Calu3 (cell line): ENCODE measurements at regions not wholly inside any gene's neighbourhood (a gene's known extent, or its start where the extent isn't known, plus 50 kb on each side); places are given as distances from the start of the nearest gene placed in this dataset.

ENCODE experiments used
- BruUV-seq: library from RNA; stranded (reverse); fragments of 400-500 nt; replicated peaks from 2 replicates; lab custom pipeline; 2021; lab: Mats Ljungman, UMichigan
- CTCF ChIA-PET: fragments of 300-600 bp; sonication (Branson Sonifier 250); formaldehyde crosslinking; loops from one replicate; lab custom pipeline; 2022; ENCODE audit warnings: antibody characterized with exemption; lab: Charles Lee
- DNase-seq: peaks from one replicate; pipeline ENCODE4 v3.0.0; 2022
- H3K27ac Mint-ChIP-seq: one replicate; pipeline ENCODE4 v1.8.0; 2022; ENCODE audit warnings: mixed read lengths; ENCODE audit not compliant: unreplicated experiment
- H3K27me3 Mint-ChIP-seq: one replicate; pipeline ENCODE4 v1.8.0; 2022; ENCODE audit warnings: mixed read lengths; ENCODE audit not compliant: unreplicated experiment
- H3K36me3 Mint-ChIP-seq: one replicate; pipeline ENCODE4 v1.8.0; 2022; ENCODE audit warnings: mild to moderate bottlenecking, moderate library complexity, mixed read lengths; ENCODE audit not compliant: insufficient read depth, unreplicated experiment
- H3K4me1 Mint-ChIP-seq: one replicate; pipeline ENCODE4 v1.8.0; 2022; ENCODE audit warnings: mild to moderate bottlenecking, low read depth, mixed read lengths; ENCODE audit not compliant: unreplicated experiment
- H3K4me3 Mint-ChIP-seq: one replicate; pipeline ENCODE4 v1.8.0; 2022; ENCODE audit warnings: mild to moderate bottlenecking, low read depth, moderate library complexity, mixed read lengths; ENCODE audit not compliant: unreplicated experiment
- H3K9me3 Mint-ChIP-seq: one replicate; pipeline ENCODE4 v1.8.0; 2022; ENCODE audit warnings: low read depth, mixed read lengths; ENCODE audit not compliant: unreplicated experiment
- intact Hi-C: fragments of 100-400 bp; cut with micrococcal nuclease; formaldehyde crosslinking; loops from one replicate; pipeline ENCODE4 v1.10.0; 2022; ENCODE audit not compliant: unreplicated experiment
- TF ChIP-seq, protein P1 (sequence below): fragments of 200-600 bp; IDR thresholded peaks from one replicate; pipeline ENCODE4 v1.8.0; 2022; ENCODE audit warnings: antibody characterized with exemption; ENCODE audit not compliant: unreplicated experiment

DNA sequence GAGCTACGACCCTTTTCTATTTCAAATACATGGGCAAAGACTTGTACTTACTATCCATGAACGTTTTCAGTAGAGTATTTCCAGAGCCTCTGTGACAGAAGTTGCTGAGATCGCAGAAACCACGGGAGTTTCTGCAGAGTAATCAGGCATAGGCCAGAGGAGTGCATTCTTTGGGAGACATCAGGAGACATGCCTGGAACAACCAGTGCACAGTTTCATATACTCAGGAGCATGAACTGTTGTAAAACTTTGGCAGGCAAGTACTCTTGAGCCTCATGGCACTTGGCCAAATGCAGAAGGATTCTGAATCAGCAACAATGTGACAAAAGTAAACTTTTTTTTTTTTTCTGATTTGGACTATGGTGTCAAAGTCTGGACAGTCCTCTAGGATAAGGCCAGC is 307.1 kb downstream of the GRB14 start:
- CTCF ChIA-PET = no interaction called here
- Mint-ChIP-seq H3K4me3 (no peak overlapping the region), H3K27me3 (no peaks in the 10 kb centered on the region), H3K4me1 (no peaks in the 10 kb centered on the region), H3K27ac (no peak overlapping the region), H3K36me3 (no peaks in the 10 kb centered on the region), H3K9me3 (no peaks in the 10 kb centered on the region)
- intact Hi-C loops = no loop called here
- BruUV-seq = no TSS peak
- DNase-seq = no peak
- TF ChIP-seq, protein P1, sequence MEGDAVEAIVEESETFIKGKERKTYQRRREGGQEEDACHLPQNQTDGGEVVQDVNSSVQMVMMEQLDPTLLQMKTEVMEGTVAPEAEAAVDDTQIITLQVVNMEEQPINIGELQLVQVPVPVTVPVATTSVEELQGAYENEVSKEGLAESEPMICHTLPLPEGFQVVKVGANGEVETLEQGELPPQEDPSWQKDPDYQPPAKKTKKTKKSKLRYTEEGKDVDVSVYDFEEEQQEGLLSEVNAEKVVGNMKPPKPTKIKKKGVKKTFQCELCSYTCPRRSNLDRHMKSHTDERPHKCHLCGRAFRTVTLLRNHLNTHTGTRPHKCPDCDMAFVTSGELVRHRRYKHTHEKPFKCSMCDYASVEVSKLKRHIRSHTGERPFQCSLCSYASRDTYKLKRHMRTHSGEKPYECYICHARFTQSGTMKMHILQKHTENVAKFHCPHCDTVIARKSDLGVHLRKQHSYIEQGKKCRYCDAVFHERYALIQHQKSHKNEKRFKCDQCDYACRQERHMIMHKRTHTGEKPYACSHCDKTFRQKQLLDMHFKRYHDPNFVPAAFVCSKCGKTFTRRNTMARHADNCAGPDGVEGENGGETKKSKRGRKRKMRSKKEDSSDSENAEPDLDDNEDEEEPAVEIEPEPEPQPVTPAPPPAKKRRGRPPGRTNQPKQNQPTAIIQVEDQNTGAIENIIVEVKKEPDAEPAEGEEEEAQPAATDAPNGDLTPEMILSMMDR = no peak

- intact Hi-C loops = no loop called here
- Mint-ChIP-seq H3K4me3 (no peak overlapping the region), H3K9me3 (no peaks in the 10 kb centered on the region), H3K27ac (no peak overlapping the region), H3K36me3 (no peaks in the 10 kb centered on the region), H3K27me3 (no peaks in the 10 kb centered on the region), H3K4me1 (no peaks in the 10 kb centered on the region)
- CTCF ChIA-PET = no interaction called here
- no peak for DNase-seq
- BruUV-seq = no TSS peak
- TF ChIP-seq, protein P1 = no peak
Observed at GRCh38 chr2:164306872-164307271, 314.4 kb downstream of the GRB14 start.

- Mint-ChIP-seq H3K9me3 (no peaks in the 10 kb centered on the region), H3K27me3 (peaks cover 1% of the 10 kb centered on the region), H3K36me3 (no peaks in the 10 kb centered on the region), H3K4me3 (no peak overlapping the region), H3K4me1 (no peaks in the 10 kb centered on the region), H3K27ac (no peak overlapping the region)
- DNase-seq = no peak
- no TSS peak for BruUV-seq
- intact Hi-C loops = no loop called here
- CTCF ChIA-PET = no interaction called here
- TF ChIP-seq, protein P1 = no peak
Observed at GRCh38 chr2:164302786-164303185, 318.5 kb downstream of the GRB14 start.

- H3K9me3 Mint-ChIP-seq = peaks cover 3% of the 10 kb centered on the region
- H3K4me1 Mint-ChIP-seq = no peaks in the 10 kb centered on the region
- TF ChIP-seq, protein P1 = no peak
- DNase-seq = no peak
- CTCF ChIA-PET = no interaction called here
- no TSS peak for BruUV-seq
- H3K27ac Mint-ChIP-seq = no peak overlapping the region
- H3K36me3 Mint-ChIP-seq = no peaks in the 10 kb centered on the region
- intact Hi-C loops = no loop called here
- no peak overlapping the region for H3K4me3 Mint-ChIP-seq
- H3K27me3 Mint-ChIP-seq = no peaks in the 10 kb centered on the region
Observed at GRCh38 chr2:164288235-164288634, 333.0 kb downstream of the GRB14 start.
